ENCODE measurements at regions not wholly inside any gene's neighbourhood (a gene's known extent, or its start where the extent isn't known, plus 50 kb on each side); places are given as distances from the start of the nearest gene placed in this dataset.

DNA sequence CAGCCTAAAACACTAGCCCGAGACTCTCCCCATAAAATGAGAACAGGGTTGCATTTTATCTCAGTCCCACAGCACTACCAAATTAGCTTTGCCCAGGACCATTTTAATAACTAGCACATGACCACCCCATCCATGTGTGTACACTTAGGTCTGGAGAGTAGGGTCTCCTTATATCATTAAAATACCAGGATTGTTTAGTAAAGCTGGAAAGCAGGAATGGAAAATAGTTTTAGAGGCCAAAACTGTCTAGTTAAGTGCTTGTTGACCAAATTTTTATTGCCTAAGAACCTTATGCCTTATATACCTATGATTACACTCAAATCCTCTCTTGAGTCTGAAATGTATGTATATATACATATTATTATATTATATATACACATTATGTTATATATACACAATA is 608.4 kb downstream of the HDGFL1 start:
- no peak for DNase-seq

DNA sequence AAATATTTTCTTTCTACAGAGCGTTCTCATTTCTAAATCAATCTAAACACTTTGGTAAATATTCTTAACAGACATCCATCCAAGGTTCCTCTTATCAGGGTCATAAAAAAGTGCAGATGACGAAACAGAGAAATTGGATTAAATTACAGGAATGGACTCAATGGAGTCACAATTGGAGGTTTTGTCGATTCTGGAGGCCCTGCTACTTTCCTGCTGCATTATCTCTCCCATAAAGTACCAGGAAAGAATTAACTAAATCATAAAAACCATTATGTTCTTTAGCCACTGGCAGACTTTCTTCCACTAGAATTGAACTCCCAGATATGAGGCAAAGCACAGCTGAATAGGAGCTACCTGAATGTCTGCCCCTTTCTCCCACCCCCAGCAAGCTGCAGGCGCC is 610.6 kb downstream of the HDGFL1 start:
- DNase-seq, result peak; percentile 32

DNA sequence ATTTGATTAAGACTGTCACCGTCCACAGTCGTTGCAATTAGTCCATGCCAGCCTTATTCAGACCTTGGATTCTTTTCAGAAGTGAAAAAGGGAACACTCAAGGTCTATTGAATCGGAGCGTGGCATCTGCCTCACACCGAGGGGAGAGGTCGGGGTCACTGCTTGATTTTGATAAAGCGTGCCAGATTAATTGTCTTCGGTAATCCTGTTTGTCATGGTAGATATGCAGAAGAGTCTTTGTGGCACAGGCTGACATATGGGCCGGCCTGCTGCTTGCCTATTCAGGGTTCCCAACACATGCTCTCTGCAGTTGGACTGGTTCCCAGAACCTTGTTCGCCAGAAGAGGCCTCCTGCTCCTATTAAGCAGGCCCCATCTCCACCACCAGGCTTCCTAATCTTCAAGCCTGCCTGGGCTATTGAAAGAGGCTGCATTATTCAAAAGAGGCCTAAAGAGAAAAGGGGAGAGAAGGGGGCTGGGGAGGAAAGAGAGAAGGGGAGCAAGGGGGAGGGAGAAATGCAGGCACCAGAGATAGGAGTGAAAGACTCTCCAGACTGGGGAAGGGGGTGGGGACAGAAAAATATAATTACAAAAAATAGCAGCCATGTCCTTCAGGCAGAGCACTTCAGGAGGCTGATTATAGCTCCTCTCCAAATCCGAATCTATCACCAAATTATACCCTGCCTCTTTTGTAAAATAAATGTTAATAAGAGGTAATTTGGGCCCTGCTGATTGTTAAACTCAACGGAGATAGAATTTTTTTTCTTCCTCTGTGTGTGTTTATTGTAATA is 611.3 kb downstream of the HDGFL1 start:
- DNase-seq, result peak; percentile 93

DNA sequence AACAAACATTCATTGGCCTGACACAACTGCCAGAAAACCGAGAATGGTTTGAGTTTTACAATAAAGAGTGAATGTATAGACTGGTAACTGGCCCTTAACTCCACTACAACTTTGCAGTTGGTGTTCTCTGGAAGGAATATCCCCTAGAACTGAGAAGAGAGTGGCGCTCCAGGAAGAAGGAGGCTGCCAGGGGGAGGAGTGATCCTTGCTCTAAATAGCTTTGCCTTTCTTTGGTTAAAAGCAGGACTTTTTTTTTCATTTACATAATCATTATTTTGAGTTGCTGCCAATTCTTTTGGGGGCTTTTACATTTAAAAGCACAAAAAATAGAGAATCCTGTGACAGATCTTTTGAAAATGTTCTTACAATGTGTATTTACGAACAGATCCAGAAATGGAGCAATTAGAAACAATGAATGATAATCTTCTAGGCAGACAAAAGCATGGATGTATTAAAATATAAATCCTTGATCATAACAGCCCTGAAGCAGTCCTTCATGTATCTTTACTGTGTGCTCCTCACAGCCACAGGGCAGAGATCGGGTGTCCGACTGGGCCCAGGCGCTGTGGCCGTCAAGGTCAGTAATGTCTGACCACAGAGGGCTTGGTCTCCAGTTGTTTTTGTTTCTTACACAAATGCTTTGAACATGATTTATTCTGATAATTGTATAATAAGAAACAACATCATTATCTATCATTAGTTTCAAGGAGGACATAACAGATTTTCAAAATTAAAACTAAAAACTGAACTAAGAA is 612.2 kb downstream of the HDGFL1 start:
- DNase-seq, result peak; percentile 72

DNA sequence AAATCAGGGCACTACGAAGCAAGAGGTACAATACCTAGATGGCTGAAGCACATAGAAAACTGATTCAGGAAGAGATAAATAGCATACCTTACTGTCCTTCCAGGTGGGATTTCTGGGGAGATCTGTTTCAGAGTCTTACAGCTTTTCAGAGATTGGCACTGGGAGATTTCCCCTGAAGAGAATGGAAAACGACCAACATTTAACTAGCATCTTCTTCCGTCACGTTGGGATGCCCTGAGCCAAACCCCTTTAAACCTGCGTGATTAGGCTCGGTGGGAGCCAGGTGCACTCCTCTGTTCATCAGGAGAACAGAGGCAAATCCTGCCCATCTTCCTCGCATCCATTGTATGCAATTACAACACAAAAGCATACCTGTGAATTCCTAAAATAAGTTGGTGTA is 614.5 kb downstream of the HDGFL1 start:
- no peak for DNase-seq

DNA sequence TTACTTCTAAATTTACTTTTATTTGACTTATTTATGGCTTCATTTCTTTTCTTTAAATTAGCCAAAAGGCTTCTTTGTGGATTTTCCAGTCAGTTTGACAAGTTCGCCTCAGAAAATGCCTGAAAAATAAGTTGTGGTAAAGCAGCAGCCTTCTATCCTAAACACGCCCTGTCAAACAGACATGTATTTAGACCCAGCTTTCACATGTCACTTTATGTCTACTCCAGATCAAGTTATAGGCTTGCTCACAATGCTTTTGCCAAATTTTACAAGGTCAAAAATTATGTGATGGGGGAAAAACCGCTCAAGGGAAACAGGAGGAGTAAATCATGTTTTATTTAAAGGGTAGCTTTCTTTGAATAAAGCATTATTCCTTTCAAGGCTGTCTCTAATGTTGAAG is 615.0 kb downstream of the HDGFL1 start:
- no peak for DNase-seq

DNA sequence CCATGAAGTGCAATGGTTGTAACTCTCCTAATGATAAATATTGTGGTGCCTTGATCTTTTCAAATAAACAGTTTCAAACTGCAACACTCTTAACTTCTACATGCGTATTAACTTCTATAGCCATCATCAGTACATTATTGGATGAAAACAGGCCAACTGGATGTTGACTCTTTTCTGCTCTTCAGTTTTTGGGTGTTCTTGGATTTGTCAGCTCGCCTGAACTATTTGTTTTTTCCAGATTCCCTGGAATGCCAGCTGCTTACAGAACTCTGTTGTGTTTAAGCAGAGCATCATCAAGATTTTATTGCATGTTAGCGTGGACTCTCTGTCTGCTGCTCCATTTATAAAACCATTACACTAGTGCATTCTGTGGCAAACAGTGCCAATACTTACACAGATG is 626.1 kb downstream of the HDGFL1 start:
- DNase-seq, result no peak

DNA sequence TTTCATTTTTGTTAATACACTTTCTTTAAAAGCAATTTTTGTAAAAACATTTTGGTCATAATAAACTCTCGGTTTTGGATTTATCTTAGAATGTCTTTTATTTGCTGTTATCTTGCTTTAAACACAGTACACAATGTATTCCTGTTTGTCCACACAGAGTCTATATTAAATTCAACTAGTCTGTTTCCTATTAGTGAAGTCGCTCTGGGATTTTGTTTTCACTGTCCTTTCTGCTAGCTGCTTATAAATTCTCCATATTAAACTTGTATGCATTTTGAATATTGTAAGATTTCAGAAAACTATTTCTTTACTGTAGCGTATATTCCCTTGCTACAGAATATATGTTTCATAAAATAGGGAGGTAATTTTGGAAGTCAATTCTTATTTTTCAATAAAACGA is 630.2 kb downstream of the HDGFL1 start:
- DNase-seq, result no peak

DNA sequence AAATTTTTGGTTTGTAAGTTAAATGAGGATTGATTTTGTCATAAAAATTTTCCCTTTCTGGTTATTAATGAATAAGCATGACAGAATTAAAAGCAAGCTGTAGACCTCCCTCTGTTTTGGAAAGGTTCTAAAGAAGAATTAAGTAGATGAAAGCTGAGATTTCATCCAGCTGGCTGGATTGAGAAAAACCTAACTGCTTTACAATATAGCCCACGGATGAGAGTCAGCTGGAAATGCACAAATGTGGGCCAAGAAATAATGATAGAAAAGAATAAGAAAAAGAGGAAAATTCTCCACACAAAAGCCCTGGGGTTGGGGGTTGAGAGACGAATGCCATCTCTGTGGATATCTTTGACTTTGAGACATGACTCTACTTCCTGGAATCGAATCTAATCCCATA is 631.6 kb downstream of the HDGFL1 start:
- DNase-seq, result no peak

DNA sequence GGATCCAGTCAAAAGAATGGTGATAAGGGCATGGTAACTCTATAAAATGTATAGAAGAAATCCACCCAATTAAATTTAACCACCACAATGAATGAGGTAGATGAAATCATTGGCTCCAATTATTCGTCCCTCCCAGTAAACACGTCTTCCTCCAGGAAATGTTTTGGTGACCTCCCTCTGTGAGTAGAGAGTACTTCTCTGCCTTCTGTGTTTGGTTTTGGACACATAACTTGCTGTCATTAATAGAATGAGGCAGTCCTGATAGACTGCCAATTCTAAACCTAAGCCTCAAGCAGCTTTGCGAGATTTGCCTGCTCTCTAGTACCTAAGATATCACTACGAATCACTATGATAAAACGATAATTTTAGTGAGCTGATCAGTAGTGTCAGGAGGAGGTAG is 632.8 kb downstream of the HDGFL1 start:
- DNase-seq, result no peak

DNA sequence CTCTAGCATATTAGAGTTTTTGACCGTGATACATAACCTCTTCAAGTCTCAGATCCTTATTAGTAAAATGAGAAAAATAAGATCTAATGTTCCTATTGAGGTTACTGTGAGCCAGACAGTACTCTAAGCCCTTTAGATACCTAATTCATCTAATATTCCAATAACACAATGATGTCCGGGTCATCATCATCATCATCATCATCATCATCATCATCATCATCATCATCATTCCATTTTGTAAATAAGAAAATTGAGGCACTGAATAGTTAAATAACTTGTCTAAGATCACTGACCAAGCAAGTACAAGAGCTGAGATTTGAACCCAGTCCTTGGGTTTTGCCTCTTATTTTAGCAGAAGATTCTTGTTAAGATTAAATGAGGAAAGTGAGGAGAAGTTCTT is 643.0 kb downstream of the HDGFL1 start:
- DNase-seq, result no peak

DNA sequence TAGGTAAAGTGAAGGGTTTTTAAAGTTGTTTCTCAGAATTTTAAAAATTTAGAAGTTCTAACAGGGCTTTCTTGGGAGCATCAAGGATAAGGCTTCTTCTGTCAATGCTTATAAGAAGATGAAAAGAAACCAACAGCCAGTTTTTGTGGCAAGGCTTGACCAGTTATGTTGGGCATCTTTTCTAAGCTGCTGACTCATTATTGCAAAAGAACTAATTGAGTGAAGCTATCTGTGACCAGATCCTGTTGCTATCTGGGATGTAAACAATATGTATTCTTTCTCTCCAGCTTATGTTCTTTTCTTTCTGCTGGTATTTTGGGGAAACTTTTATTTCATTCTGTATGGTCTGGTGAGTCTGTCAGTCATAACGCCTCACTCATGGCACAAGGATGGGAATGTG is 643.8 kb downstream of the HDGFL1 start:
- no peak for DNase-seq

DNA sequence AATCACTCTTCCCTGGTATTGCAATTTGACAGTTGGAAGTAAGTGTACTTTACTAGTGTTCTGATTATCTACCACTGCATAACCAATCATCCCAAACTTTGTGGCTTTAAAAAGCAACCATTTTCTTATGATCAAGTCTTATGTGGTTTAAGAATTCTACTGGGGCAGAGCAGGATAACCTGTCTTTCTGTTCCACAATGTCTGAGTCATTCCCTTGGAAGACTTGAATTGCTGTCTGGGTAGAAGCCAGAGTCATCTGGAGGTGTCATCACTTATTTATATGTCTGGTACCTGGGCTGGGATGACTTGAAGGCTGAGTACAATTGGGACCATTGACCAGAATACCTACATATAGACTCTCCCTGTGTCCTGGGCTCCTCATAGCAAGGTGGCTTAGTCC is 644.3 kb downstream of the HDGFL1 start:
- no peak for DNase-seq

DNA sequence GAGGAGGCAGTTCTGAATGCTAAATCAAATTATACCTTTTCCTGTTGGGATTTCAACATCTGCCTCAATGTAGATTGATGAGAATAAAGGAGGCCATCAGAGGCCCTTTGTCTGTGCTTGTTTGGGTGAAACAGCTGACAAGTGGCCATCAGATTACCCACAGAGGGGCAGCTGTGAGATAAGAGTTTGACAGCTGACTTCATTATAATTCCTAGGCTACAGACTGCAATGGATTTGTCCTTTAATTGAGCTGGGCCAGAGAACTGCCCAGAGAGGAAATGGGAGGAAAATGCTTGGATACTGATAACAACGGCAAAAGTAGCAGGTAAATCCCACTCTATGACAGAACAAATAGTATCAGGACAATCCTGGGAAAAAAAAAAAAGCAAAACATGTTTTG is 649.4 kb downstream of the HDGFL1 start:
- DNase-seq, result no peak

DNA sequence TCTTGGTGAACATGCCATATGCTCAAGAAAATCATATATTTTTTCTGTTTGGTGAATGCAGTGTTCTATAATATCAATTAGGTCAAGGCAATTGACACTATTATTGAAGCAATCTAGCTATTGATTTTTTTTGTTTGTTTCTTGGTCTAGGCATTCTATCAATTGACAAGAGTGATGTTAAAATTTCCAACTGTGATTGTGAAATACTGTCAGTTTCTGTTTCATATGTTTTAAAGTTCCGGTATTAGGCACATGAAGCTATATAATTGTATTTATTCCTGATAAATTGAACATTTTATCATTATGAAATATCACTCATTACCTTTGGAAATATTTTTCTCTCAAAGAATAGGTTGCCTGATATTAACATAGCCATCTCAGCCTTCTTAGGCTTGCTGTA is 653.4 kb downstream of the HDGFL1 start:
- no peak for DNase-seq

DNA sequence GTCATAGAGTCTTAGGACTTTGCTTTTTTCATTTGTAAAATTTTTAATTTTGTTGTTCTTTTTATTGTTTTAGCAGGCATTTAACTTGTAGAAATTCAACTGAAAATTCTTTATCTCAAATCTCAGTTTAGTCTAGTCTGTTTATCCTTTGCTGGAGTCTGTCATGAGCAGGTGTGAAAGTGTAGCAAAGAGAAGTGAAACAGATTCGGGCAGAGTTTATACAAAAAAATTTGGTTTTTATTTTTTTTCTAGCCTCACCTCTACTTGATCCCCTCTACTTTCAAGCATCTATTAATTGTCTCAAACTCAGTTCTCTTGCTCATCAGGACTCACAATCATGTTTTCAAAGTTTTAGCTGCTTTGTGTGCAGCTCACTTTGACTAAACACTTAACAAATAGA is 655.2 kb downstream of the HDGFL1 start:
- no peak for DNase-seq

DNA sequence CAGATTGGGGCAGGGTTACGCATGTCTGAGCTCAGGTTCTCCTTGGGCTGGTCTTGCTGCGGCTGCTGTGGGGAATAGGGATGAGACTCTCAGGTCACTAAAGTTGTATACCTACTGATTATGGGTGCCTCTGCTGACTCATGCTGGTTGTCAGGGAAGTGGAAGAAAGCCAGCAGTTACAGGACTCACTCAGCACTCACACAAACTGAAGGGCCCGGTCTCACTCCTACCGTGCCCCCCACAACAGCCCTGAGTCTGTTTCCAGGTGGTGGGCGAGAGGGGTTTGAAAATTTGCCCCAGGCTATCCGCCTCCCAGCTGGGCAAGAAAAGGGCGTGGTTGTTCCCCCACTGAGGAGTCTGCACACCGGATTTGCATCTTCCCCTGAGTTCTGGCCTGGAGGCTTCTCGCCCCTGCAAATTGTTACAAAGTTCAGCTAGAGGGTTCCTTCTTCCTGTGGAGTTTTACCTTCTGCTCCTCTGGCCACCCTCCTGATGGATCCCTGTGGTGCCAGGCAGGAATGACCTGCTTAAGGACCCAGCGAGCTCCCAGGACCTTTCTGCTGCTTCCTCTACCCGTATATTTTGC is 659.2 kb downstream of the HDGFL1 start:
- DNase-seq, result no peak

DNA sequence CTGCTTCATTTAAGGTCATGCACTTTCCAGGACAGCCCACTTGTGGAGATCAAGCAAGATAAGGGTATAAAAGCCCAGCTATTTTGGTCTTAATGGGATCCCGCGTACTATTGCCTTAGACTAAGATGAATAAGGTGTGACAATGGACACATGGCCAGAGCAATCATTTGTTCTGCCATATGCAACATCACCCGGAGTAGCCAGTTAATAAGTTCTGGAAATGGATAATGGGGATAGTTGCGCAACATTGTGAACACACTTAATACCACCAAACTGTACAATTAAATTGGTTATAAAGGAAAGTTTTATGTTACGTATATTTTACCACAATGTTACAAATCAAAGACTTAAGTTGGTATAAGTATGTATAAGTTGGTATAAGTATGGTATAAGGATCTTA is 674.5 kb downstream of the HDGFL1 start:
- DNase-seq, result no peak

DNA sequence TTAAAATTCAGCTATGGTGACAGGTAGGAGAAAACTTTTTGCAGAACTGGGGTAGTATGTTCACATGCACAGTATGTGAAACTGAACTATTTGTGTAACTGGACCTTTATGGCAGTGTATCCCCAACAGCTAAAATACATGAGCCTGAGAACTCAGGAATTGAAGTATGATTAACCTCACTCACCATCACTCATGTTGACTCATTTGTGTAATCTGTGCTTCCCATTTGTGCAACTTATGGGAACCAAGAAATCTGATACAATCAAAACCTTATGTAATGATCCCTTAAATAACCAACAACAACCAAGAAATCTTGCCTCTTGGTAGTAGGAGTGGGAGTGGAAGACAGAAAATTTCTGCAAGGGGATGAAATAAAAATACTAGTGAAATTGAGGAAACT is 674.9 kb downstream of the HDGFL1 start:
- no peak for DNase-seq

DNA sequence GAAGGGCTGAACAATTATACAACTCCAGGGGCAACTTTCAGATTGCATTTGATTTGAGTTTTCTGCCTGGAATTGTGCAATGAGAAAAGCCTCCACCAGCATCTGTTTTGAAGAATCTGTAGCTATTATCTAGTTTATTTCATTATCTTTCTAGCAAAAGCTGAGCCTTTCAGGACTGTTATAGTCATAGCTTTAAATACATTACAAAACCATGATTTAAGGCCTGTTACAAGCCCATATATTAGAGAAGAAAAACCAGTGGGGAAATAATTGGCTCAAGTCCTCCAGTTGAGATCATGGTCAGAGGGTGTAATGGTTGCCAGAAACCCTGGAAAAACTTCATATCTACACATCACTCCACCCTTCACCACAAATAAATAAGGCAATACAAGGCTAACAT is 676.2 kb downstream of the HDGFL1 start:
- DNase-seq, result no peak

DNA sequence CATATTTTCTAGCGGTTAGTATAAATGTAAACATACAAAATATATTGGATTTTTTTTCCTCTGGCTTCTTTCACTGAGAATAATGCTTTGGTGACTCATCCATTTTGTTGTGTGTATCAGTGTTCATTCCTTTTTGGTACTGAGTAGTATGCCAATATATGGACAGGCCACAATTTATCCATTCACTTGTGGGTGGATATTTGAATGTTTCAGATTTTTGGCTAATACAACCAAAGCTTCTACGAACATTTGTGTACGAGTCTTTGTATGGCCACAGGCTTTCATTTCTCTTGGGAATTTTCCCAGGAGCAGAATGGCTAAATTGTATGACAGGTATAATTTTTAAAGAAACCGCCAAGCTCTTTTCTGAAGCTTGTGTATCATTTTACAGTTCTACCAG is 677.5 kb downstream of the HDGFL1 start:
- no peak for DNase-seq

DNA sequence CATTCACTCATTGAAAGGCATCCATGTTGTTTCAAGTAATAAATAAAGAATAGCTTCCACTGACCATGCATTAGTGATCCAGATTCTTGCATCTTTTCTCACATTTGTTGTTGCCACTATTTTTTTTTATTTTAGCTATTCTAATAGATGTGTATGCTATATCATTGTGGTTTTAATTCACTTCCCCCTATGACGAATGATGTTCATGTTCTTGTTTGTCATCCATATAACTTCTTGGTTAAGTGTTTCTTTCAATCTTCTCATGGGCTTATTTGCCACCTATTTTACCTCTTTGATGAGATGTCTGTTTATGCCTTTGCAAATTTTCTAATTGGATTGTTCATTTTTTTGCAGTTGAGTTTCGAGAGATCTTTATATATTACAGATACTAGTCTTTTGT is 681.2 kb downstream of the HDGFL1 start:
- DNase-seq, result no peak

DNA sequence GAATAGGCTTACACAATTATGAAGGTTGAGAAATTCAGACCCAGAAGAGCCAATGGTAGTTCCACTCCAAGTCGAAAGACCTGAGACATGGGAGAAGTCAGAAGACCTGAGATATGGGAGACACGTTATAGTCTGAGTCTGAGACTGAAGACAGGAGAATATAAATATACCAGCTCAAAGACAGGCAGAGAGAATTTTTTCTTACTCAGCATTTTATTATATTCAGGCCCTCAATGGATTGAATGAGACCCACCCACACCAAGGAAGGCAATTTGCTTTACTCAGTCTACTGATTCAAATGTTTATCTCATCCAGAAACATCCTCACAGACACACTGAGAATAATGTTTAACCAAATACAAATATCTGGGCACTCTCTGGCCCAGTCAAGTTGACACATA is 693.5 kb downstream of the HDGFL1 start:
- no peak for DNase-seq

DNA sequence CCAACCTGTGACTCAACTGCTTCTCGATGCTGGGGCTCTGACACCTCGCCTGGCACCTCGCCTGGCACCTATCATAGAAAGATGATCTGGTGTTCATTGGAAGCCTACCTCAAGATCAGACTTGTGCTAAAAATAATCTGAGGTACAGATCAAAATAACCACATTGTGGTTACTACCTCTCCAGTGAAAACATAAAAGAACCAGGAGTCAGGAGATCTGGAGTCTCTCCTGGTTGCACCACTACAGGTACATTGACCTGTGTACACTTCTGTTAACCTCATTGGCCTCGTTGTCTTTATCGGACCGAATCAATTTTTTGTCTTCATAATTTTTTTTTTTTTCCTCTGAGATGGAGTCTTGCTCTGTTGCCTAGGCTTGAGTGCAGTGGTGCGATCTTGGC is 695.9 kb downstream of the HDGFL1 start:
- DNase-seq, result no peak
